MG63 (cell line): ENCODE measurements at regions not wholly inside any gene's neighbourhood (a gene's known extent, or its start where the extent isn't known, plus 50 kb on each side); places are given as distances from the start of the nearest gene placed in this dataset.
"Not testable (repeated sequence)": the region's sequence is repeated elsewhere in the genome, so short reads cannot be mapped to it uniquely, and the experiment has no call there.

Experiments used
- DNase-seq: peaks from one replicate; pipeline ENCODE4 v3.0.0-alpha.2; 2020
- H3K27me3 ChIP-seq: fragments of 250-450 bp; sonication (Bioruptor Pico); 2 replicates; pipeline ENCODE4 v1.5.1; 2020; ENCODE audit warnings: mild to moderate bottlenecking, moderate library complexity
- H3K36me3 ChIP-seq: fragments of 250-450 bp; sonication (Bioruptor Pico); 2 replicates; pipeline ENCODE4 v1.5.1; 2020; ENCODE audit warnings: mild to moderate bottlenecking, moderate library complexity
- H3K4me3 ChIP-seq: fragments of 250-450 bp; sonication (Bioruptor Pico); 2 replicates; pipeline ENCODE4 v1.5.1; 2020; ENCODE audit warnings: mild to moderate bottlenecking, moderate library complexity
- H3K9me3 ChIP-seq: fragments of 250-450 bp; sonication (Bioruptor Pico); 2 replicates; pipeline ENCODE4 v1.5.1; 2020; ENCODE audit warnings: mild to moderate bottlenecking, moderate library complexity

- no peaks in the 10 kb centered on the region for H3K9me3 ChIP-seq
- H3K4me3 ChIP-seq, result no peak overlapping the region
- H3K27me3 ChIP-seq, result no peaks in the 10 kb centered on the region
- no peak for DNase-seq
- H3K36me3 ChIP-seq, result no peaks in the 10 kb centered on the region
Measured at GRCh38 chr1:104322131-104322530, 572.4 kb downstream of the AMY1C start.

- no peaks in the 10 kb centered on the region for H3K27me3 ChIP-seq
- H3K36me3 ChIP-seq, result no peaks in the 10 kb centered on the region
- H3K9me3 ChIP-seq, result no peaks in the 10 kb centered on the region
- DNase-seq, result no peak
- H3K4me3 ChIP-seq, result no peak overlapping the region
Measured at GRCh38 chr1:104329278-104329677, 579.6 kb downstream of the AMY1C start.

- Histone ChIP-seq H3K4me3 (no peak overlapping the region), H3K9me3 (no peaks in the 10 kb centered on the region), H3K36me3 (no peaks in the 10 kb centered on the region), H3K27me3 (no peaks in the 10 kb centered on the region)
- no peak for DNase-seq
Measured at GRCh38 chr1:104331763-104332162, 582.1 kb downstream of the AMY1C start.

GRCh38 chr1:104337927-104338326 lies 588.2 kb downstream of the AMY1C start:
- H3K27me3 ChIP-seq, DNase-seq, H3K36me3 ChIP-seq, H3K4me3 ChIP-seq, H3K9me3 ChIP-seq: not testable (repeated sequence)

GRCh38 chr1:104341944-104342343 lies 592.2 kb downstream of the AMY1C start:
- Histone ChIP-seq H3K9me3 (no peaks in the 10 kb centered on the region), H3K36me3 (no peaks in the 10 kb centered on the region), H3K4me3 (no peak overlapping the region), H3K27me3 (no peaks in the 10 kb centered on the region)
- DNase-seq, result no peak

GRCh38 chr1:104348277-104348676 lies 598.6 kb downstream of the AMY1C start:
- H3K9me3 ChIP-seq, result no peaks in the 10 kb centered on the region
- H3K4me3 ChIP-seq, result no peak overlapping the region
- no peaks in the 10 kb centered on the region for H3K36me3 ChIP-seq
- DNase-seq, result no peak
- no peaks in the 10 kb centered on the region for H3K27me3 ChIP-seq

GRCh38 chr1:104353580-104353979 lies 603.9 kb downstream of the AMY1C start:
- no peak overlapping the region for H3K4me3 ChIP-seq
- DNase-seq, result no peak
- H3K27me3 ChIP-seq, result no peaks in the 10 kb centered on the region
- no peaks in the 10 kb centered on the region for H3K36me3 ChIP-seq
- no peaks in the 10 kb centered on the region for H3K9me3 ChIP-seq

GRCh38 chr1:104358086-104358485 lies 608.4 kb downstream of the AMY1C start:
- no peak for DNase-seq

GRCh38 chr1:104358621-104359020 lies 608.9 kb downstream of the AMY1C start:
- no peak for DNase-seq
- no peaks in the 10 kb centered on the region for H3K36me3 ChIP-seq
- no peaks in the 10 kb centered on the region for H3K27me3 ChIP-seq
- no peak overlapping the region for H3K4me3 ChIP-seq
- H3K9me3 ChIP-seq, result no peaks in the 10 kb centered on the region

More at GRCh38 chr1:104358086-104358485, 608.4 kb downstream of the AMY1C start:
- Histone ChIP-seq H3K9me3 (no peaks in the 10 kb centered on the region), H3K27me3 (no peaks in the 10 kb centered on the region), H3K36me3 (no peaks in the 10 kb centered on the region), H3K4me3 (no peak overlapping the region)

- Histone ChIP-seq H3K27me3 (no peaks in the 10 kb centered on the region), H3K4me3 (no peak overlapping the region), H3K9me3 (no peaks in the 10 kb centered on the region), H3K36me3 (no peaks in the 10 kb centered on the region)
- DNase-seq, result no peak
Measured at GRCh38 chr1:104378414-104378813, 628.7 kb downstream of the AMY1C start.

- DNase-seq, result no peak
- H3K36me3 ChIP-seq, result no peaks in the 10 kb centered on the region
- no peak overlapping the region for H3K4me3 ChIP-seq
- no peaks in the 10 kb centered on the region for H3K9me3 ChIP-seq
- no peaks in the 10 kb centered on the region for H3K27me3 ChIP-seq
Measured at GRCh38 chr1:104380003-104380402, 630.3 kb downstream of the AMY1C start.

- Histone ChIP-seq H3K36me3 (no peaks in the 10 kb centered on the region), H3K4me3 (no peak overlapping the region), H3K9me3 (no peaks in the 10 kb centered on the region), H3K27me3 (no peaks in the 10 kb centered on the region)
- DNase-seq, result no peak
Measured at GRCh38 chr1:104387716-104388508, 638.2 kb downstream of the AMY1C start.

GRCh38 chr1:104392552-104392951 lies 642.9 kb downstream of the AMY1C start:
- H3K36me3 ChIP-seq, result no peaks in the 10 kb centered on the region
- no peaks in the 10 kb centered on the region for H3K9me3 ChIP-seq
- H3K27me3 ChIP-seq, result no peaks in the 10 kb centered on the region
- DNase-seq, result no peak
- no peak overlapping the region for H3K4me3 ChIP-seq

GRCh38 chr1:104402178-104402577 lies 652.5 kb downstream of the AMY1C start:
- Histone ChIP-seq H3K36me3 (no peaks in the 10 kb centered on the region), H3K27me3 (no peaks in the 10 kb centered on the region), H3K4me3 (no peak overlapping the region), H3K9me3 (no peaks in the 10 kb centered on the region)
- no peak for DNase-seq

- no peak for DNase-seq
Measured at GRCh38 chr1:104403883-104404282, 654.2 kb downstream of the AMY1C start.

GRCh38 chr1:104406728-104407127 lies 657.0 kb downstream of the AMY1C start:
- no peaks in the 10 kb centered on the region for H3K9me3 ChIP-seq
- no peak overlapping the region for H3K4me3 ChIP-seq
- H3K27me3 ChIP-seq, result no peaks in the 10 kb centered on the region
- no peaks in the 10 kb centered on the region for H3K36me3 ChIP-seq
- no peak for DNase-seq

More at GRCh38 chr1:104403883-104404282, 654.2 kb downstream of the AMY1C start:
- no peaks in the 10 kb centered on the region for H3K9me3 ChIP-seq
- H3K36me3 ChIP-seq, result no peaks in the 10 kb centered on the region
- no peak overlapping the region for H3K4me3 ChIP-seq
- H3K27me3 ChIP-seq, result no peaks in the 10 kb centered on the region

- H3K36me3 ChIP-seq, result no peaks in the 10 kb centered on the region
Measured at GRCh38 chr1:104408268-104408667, 658.6 kb downstream of the AMY1C start.

GRCh38 chr1:104435255-104435654 lies 685.6 kb downstream of the AMY1C start:
- Histone ChIP-seq H3K4me3 (no peak overlapping the region), H3K27me3 (no peaks in the 10 kb centered on the region; the same call in 1 of the 2 replicates), H3K36me3 (no peaks in the 10 kb centered on the region), H3K9me3 (no peaks in the 10 kb centered on the region)
- no peak for DNase-seq

More at GRCh38 chr1:104408268-104408667, 658.6 kb downstream of the AMY1C start:
- no peaks in the 10 kb centered on the region for H3K9me3 ChIP-seq
- DNase-seq, result no peak
- no peaks in the 10 kb centered on the region for H3K27me3 ChIP-seq
- H3K4me3 ChIP-seq, result no peak overlapping the region
